ENCODE measurements at regions not wholly inside any gene's neighbourhood (a gene's known extent, or its start where the extent isn't known, plus 50 kb on each side); places are given as distances from the start of the nearest gene placed in this dataset.

- Histone ChIP-seq H3F3A (ENCODE audit: insufficient read depth) (no peaks in the 10 kb centered on the region), H3K79me2 (ENCODE audit: insufficient read depth, low read length) (no peaks in the 10 kb centered on the region), H3K36me3 (ENCODE audit: low read length) (no peaks in the 10 kb centered on the region), H2AFZ (ENCODE audit: low read depth, low read length, severe bottlenecking) (no peak overlapping the region), H3K4me2 (ENCODE audit: low read depth, low read length, poor library complexity, severe bottlenecking) (no peak overlapping the region), H3K9me3 (ENCODE audit: insufficient read depth, low read length) (no peaks in the 10 kb centered on the region), H4K20me1 (ENCODE audit: low read depth, low read length) (no peaks in the 10 kb centered on the region), H3K9me2 (replicated peaks; ENCODE audit: insufficient read depth, low read length) (no peaks in the 10 kb centered on the region), H3K27me3 (ENCODE audit: low read length) (no peaks in the 10 kb centered on the region), H3K9ac (ENCODE audit: low read length) (no peak overlapping the region), H3K4me3 (ENCODE audit: insufficient read depth, low read length, poor library complexity, severe bottlenecking) (no peak overlapping the region), H3K27ac (ENCODE audit: low read depth, low read length) (no peak overlapping the region)
- no peak for TF ChIP-seq CTCF (IDR thresholded peaks at IDR 0.05; ENCODE audit: insufficient read depth, low read length, poor library complexity, severe bottlenecking)
Observed at GRCh38 chr20:12306107-12306506, 388.4 kb downstream of the BTBD3 start.

GRCh38 chr20:12311094-12311865 is 393.6 kb downstream of the BTBD3 start:
- Histone ChIP-seq H3K9ac (ENCODE audit: low read length) (no peak overlapping the region), H3K36me3 (ENCODE audit: low read length) (no peaks in the 10 kb centered on the region), H3K4me2 (ENCODE audit: low read depth, low read length, poor library complexity, severe bottlenecking) (no peak overlapping the region), H3F3A (ENCODE audit: insufficient read depth) (no peaks in the 10 kb centered on the region), H3K27me3 (ENCODE audit: low read length) (no peaks in the 10 kb centered on the region), H3K27ac (ENCODE audit: low read depth, low read length) (no peak overlapping the region), H4K20me1 (ENCODE audit: low read depth, low read length) (no peaks in the 10 kb centered on the region), H2AFZ (ENCODE audit: low read depth, low read length, severe bottlenecking) (no peak overlapping the region), H3K9me3 (ENCODE audit: insufficient read depth, low read length) (no peaks in the 10 kb centered on the region), H3K9me2 (replicated peaks; ENCODE audit: insufficient read depth, low read length) (no peaks in the 10 kb centered on the region), H3K79me2 (ENCODE audit: insufficient read depth, low read length) (no peaks in the 10 kb centered on the region), H3K4me3 (ENCODE audit: insufficient read depth, low read length, poor library complexity, severe bottlenecking) (no peak overlapping the region)
- TF ChIP-seq EZH2phosphoT487 (conservative IDR thresholded peaks at IDR 0.05; ENCODE audit: low read length) = no peak
- no peak for TF ChIP-seq CTCF (IDR thresholded peaks at IDR 0.05; ENCODE audit: insufficient read depth, low read length, poor library complexity, severe bottlenecking)

- no peak overlapping the region for H2AFZ ChIP-seq (ENCODE audit: low read depth, low read length, severe bottlenecking)
- H3K27ac ChIP-seq (ENCODE audit: low read depth, low read length) = no peak overlapping the region
- no peaks in the 10 kb centered on the region for H3K27me3 ChIP-seq (ENCODE audit: low read length)
- TF ChIP-seq EZH2phosphoT487 (conservative IDR thresholded peaks at IDR 0.05; ENCODE audit: low read length) = no peak
- TF ChIP-seq CTCF (IDR thresholded peaks at IDR 0.05; ENCODE audit: insufficient read depth, low read length, poor library complexity, severe bottlenecking) = no peak
- no peaks in the 10 kb centered on the region for H4K20me1 ChIP-seq (ENCODE audit: low read depth, low read length)
- H3K9me2 ChIP-seq (replicated peaks; ENCODE audit: insufficient read depth, low read length) = no peaks in the 10 kb centered on the region
- no peak overlapping the region for H3K9ac ChIP-seq (ENCODE audit: low read length)
- H3K79me2 ChIP-seq (ENCODE audit: insufficient read depth, low read length) = no peaks in the 10 kb centered on the region
- H3K9me3 ChIP-seq (ENCODE audit: insufficient read depth, low read length) = no peaks in the 10 kb centered on the region
- no peak overlapping the region for H3K4me3 ChIP-seq (ENCODE audit: insufficient read depth, low read length, poor library complexity, severe bottlenecking)
- H3F3A ChIP-seq (ENCODE audit: insufficient read depth) = no peaks in the 10 kb centered on the region
- no peak overlapping the region for H3K4me2 ChIP-seq (ENCODE audit: low read depth, low read length, poor library complexity, severe bottlenecking)
- no peaks in the 10 kb centered on the region for H3K36me3 ChIP-seq (ENCODE audit: low read length)
Observed at GRCh38 chr20:12315652-12316051, 398.0 kb downstream of the BTBD3 start.
